GM23248 (cell line): ENCODE measurements at regions not wholly inside any gene's neighbourhood (a gene's known extent, or its start where the extent isn't known, plus 50 kb on each side); places are given as distances from the start of the nearest gene placed in this dataset.

Experiments
- DNase-seq: peaks from one replicate; pipeline ENCODE4 v3.0.0-alpha.2; 2015
- H2AFZ ChIP-seq: fragments of 200-600 bp; sonication (generic); 2 replicates; pipeline ENCODE4 v1.6.1; 2016; ENCODE audit warnings: antibody characterized with exemption
- H3F3A ChIP-seq: fragments of 200-600 bp; sonication (generic); 2 replicates; pipeline ENCODE4 v1.6.1; 2016; ENCODE audit warnings: mild to moderate bottlenecking, antibody characterized with exemption, mixed run types; ENCODE audit not compliant: insufficient read depth
- H3K27ac ChIP-seq: fragments of 200-600 bp; sonication (generic); 2 replicates; pipeline ENCODE4 v1.5.1; 2016; ENCODE audit warnings: mild to moderate bottlenecking
- H3K27me3 ChIP-seq: fragments of 200-600 bp; sonication (generic); replicated peaks from 2 replicates; pipeline ENCODE4 v1.6.1; 2016; ENCODE audit warnings: mild to moderate bottlenecking; ENCODE audit not compliant: insufficient read depth
- H3K36me3 ChIP-seq: fragments of 200-600 bp; sonication (generic); 2 replicates; pipeline ENCODE4 v1.6.1; 2016; ENCODE audit warnings: low read depth, mild to moderate bottlenecking
- H3K4me1 ChIP-seq: fragments of 200-600 bp; sonication (generic); 2 replicates; pipeline ENCODE4 v1.6.1; 2016; ENCODE audit warnings: mild to moderate bottlenecking; ENCODE audit not compliant: insufficient read depth
- H3K4me2 ChIP-seq: fragments of 200-600 bp; sonication (generic); one replicate; pipeline ENCODE4 v1.6.1; 2016; ENCODE audit warnings: mild to moderate bottlenecking; ENCODE audit not compliant: unreplicated experiment
- H3K4me3 ChIP-seq: fragments of 200-600 bp; sonication (generic); 2 replicates; pipeline ENCODE4 v1.5.1; 2016; ENCODE audit warnings: mild to moderate bottlenecking
- H3K79me2 ChIP-seq: fragments of 200-600 bp; sonication (generic); 2 replicates; pipeline ENCODE4 v1.6.1; 2016; ENCODE audit warnings: mild to moderate bottlenecking; ENCODE audit not compliant: insufficient read depth
- H3K9ac ChIP-seq: fragments of 200-600 bp; sonication (generic); 2 replicates; pipeline ENCODE4 v1.6.1; 2016; ENCODE audit warnings: mild to moderate bottlenecking
- H3K9me2 ChIP-seq: fragments of 200-600 bp; sonication (generic); 2 replicates; pipeline ENCODE4 v1.6.1; 2016; ENCODE audit warnings: mixed run types, mild to moderate bottlenecking, moderate library complexity; ENCODE audit not compliant: insufficient read depth
- H3K9me3 ChIP-seq: fragments of 200-600 bp; sonication (generic); one replicate; pipeline ENCODE4 v1.6.1; 2017; ENCODE audit warnings: low read depth
- H4K20me1 ChIP-seq: fragments of 200-600 bp; sonication (generic); 2 replicates; pipeline ENCODE4 v1.6.0; 2016; ENCODE audit not compliant: insufficient read depth
- EZH2 ChIP-seq: fragments of 200-600 bp; sonication (generic); IDR thresholded peaks from 2 replicates; pipeline ENCODE4 v1.6.1; 2018; ENCODE audit warnings: antibody characterized with exemption, mild to moderate bottlenecking; ENCODE audit not compliant: insufficient read depth, poor library complexity, severe bottlenecking
- EZH2phosphoT487 ChIP-seq: fragments of 200-600 bp; sonication (generic); IDR thresholded peaks from 2 replicates; pipeline ENCODE4 v1.6.1; 2018; ENCODE audit warnings: antibody characterized with exemption, moderate library complexity, mild to moderate bottlenecking, low read depth; ENCODE audit not compliant: insufficient read depth
- WGBS, 2 experiments: methylation state at CpG; one replicate each; pipeline ENCODE4 v1.1.6; 2015 to 2017; ENCODE audit warnings: low lambda C conversion rate in 2 of 2, low coverage in 1 of 2; ENCODE audit errors: missing lambda C conversion rate in 2 of 2; 5-methylcytosine and 5-hydroxymethylcytosine counted together
- in situ Hi-C: fragments of 300-500 bp; cut with MboI; formaldehyde crosslinking; loops from 2 replicates; pipeline ENCODE4 v1.15.0; 2020

GRCh38 chr6:168838037-168838399 lies 397.0 kb downstream of the SMOC2 start:
- H3K27ac ChIP-seq: no peak overlapping the region
- in situ Hi-C loops: no loop called here
- no peak overlapping the region for H3K4me3 ChIP-seq
- no peaks in the 10 kb centered on the region for H3K4me1 ChIP-seq
- no peak for TF ChIP-seq EZH2
- no peak for TF ChIP-seq EZH2phosphoT487
- no peaks in the 10 kb centered on the region for H3F3A ChIP-seq
- no peaks in the 10 kb centered on the region for H3K36me3 ChIP-seq
- no peaks in the 10 kb centered on the region for H3K9me3 ChIP-seq
- no peaks in the 10 kb centered on the region for H3K9me2 ChIP-seq
- 70 to 77% methylated on average over 15 of the region's 15 CpGs for WGBS, 2 experiments
- no peaks in the 10 kb centered on the region for H3K27me3 ChIP-seq
- no peak overlapping the region for H3K4me2 ChIP-seq
- H3K79me2 ChIP-seq: no peaks in the 10 kb centered on the region
- no peak overlapping the region for H2AFZ ChIP-seq
- no peak overlapping the region for H3K9ac ChIP-seq
- H4K20me1 ChIP-seq: no peaks in the 10 kb centered on the region
- no peak for DNase-seq

GRCh38 chr6:168837254-168838036 lies 396.5 kb downstream of the SMOC2 start:
- H3K4me1 ChIP-seq: no peaks in the 10 kb centered on the region
- H3K27ac ChIP-seq: no peak overlapping the region
- no peaks in the 10 kb centered on the region for H4K20me1 ChIP-seq
- no peaks in the 10 kb centered on the region for H3K27me3 ChIP-seq
- no peak overlapping the region for H2AFZ ChIP-seq
- 46 to 49% methylated on average over 15 of the region's 15 CpGs for WGBS, 2 experiments
- no peaks in the 10 kb centered on the region for H3K9me3 ChIP-seq
- H3K79me2 ChIP-seq: no peaks in the 10 kb centered on the region
- H3K4me3 ChIP-seq: no peak overlapping the region
- no peaks in the 10 kb centered on the region for H3F3A ChIP-seq
- H3K9me2 ChIP-seq: no peaks in the 10 kb centered on the region
- no peaks in the 10 kb centered on the region for H3K36me3 ChIP-seq
- TF ChIP-seq EZH2 (no peak), EZH2phosphoT487 (no peak)
- DNase-seq: no peak
- in situ Hi-C loops: no loop called here
- H3K4me2 ChIP-seq: no peak overlapping the region
- H3K9ac ChIP-seq: no peak overlapping the region

- no peaks in the 10 kb centered on the region for H3K9me2 ChIP-seq
- H3K79me2 ChIP-seq: no peaks in the 10 kb centered on the region
- 35 to 37% methylated on average over 9 of the region's 9 CpGs for WGBS, 2 experiments
- H3K9me3 ChIP-seq: no peaks in the 10 kb centered on the region
- no peaks in the 10 kb centered on the region for H3K4me1 ChIP-seq
- no peak overlapping the region for H3K9ac ChIP-seq
- no peaks in the 10 kb centered on the region for H3K27me3 ChIP-seq
- H2AFZ ChIP-seq: no peak overlapping the region
- in situ Hi-C loops: no loop called here
- no peak overlapping the region for H3K27ac ChIP-seq
- TF ChIP-seq EZH2: no peak
- no peak for TF ChIP-seq EZH2phosphoT487
- no peak for DNase-seq
- no peak overlapping the region for H3K4me2 ChIP-seq
- no peak overlapping the region for H3K4me3 ChIP-seq
- H4K20me1 ChIP-seq: no peaks in the 10 kb centered on the region
- no peaks in the 10 kb centered on the region for H3K36me3 ChIP-seq
- H3F3A ChIP-seq: no peaks in the 10 kb centered on the region
Measured at GRCh38 chr6:168835991-168836390, 395.0 kb downstream of the SMOC2 start.

GRCh38 chr6:168834801-168835200 lies 393.8 kb downstream of the SMOC2 start:
- no peaks in the 10 kb centered on the region for H4K20me1 ChIP-seq
- in situ Hi-C loops: no loop called here
- H3F3A ChIP-seq: no peaks in the 10 kb centered on the region
- no peak overlapping the region for H3K4me2 ChIP-seq
- no peak overlapping the region for H3K9ac ChIP-seq
- no peaks in the 10 kb centered on the region for H3K79me2 ChIP-seq
- H3K4me1 ChIP-seq: no peaks in the 10 kb centered on the region
- H3K27me3 ChIP-seq: no peaks in the 10 kb centered on the region
- no peaks in the 10 kb centered on the region for H3K9me2 ChIP-seq
- DNase-seq: no peak
- H3K9me3 ChIP-seq: no peaks in the 10 kb centered on the region
- no peak overlapping the region for H3K27ac ChIP-seq
- H3K36me3 ChIP-seq: no peaks in the 10 kb centered on the region
- H3K4me3 ChIP-seq: no peak overlapping the region
- TF ChIP-seq EZH2 (no peak), EZH2phosphoT487 (no peak)
- no peak overlapping the region for H2AFZ ChIP-seq
- WGBS, 2 experiments: 36 to 37% methylated on average over 5 of the region's 5 CpGs
